ENCODE measurements at regions not wholly inside any gene's neighbourhood (a gene's known extent, or its start where the extent isn't known, plus 50 kb on each side); places are given as distances from the start of the nearest gene placed in this dataset.
"Not testable (repeated sequence)": the region's sequence is repeated elsewhere in the genome, so short reads cannot be mapped to it uniquely, and the experiment has no call there.

DNA sequence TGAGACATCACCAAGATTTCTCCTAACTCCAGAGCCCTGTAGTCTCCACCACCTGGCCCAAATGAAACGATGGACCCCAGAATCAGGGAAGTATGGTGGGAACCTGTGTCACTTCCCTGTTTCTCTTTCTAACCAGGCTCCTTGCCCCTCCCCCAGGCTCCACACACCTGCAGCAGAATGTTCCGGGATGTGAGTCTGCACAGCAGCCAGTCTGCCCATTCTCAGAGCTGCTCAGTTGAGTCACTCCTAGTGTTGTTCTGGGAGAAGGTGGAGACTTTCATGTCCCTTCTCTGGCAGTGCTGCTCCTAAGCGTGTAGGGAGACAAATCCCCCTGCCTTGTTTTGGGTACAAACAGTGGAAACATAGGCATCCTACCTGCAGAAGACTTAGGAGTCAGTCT, 76.0 kb upstream of the XPA start:
- no peak for DNase-seq (ENCODE audit: low spot score)

DNA sequence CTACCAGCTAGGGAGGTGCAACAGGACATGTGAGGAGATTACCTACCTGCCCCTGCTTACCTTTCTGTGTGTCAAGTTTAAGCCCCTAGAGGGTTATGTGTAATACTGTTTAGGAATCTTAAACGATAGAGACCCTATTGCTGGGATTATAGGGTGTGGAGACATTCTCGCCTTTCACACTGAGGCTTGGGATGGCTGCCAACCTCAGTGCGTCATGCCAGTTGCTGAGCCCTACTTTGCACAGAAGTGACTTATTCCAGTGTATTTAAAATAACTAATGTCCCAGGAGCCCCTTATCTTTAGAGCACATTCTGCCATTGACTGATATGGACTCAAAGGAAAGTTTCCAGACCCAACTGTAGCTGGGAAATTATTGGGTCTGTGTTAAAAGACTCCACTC, 76.6 kb upstream of the XPA start:
- peak; percentile 65 for DNase-seq (ENCODE audit: low spot score)

DNA sequence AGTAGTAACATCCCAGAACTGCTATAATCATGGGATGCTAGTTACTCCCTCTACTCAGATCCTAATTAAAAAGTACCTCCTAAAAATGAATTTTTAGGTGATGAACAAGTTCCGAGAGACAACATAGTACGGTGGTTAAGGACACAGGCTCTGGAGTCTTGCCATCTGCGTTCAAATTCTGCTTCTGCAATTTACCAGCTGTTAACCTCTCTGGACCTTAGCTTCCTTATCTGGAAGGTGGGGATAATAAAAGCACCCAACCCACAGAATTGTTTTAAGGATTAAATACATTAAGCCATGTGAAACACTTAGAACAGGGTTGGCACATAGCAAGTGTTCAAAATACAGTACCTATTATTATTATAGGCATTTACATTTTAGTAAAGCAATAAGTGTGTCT, 77.5 kb upstream of the XPA start:
- DNase-seq (ENCODE audit: low spot score): peak; percentile 50

DNA sequence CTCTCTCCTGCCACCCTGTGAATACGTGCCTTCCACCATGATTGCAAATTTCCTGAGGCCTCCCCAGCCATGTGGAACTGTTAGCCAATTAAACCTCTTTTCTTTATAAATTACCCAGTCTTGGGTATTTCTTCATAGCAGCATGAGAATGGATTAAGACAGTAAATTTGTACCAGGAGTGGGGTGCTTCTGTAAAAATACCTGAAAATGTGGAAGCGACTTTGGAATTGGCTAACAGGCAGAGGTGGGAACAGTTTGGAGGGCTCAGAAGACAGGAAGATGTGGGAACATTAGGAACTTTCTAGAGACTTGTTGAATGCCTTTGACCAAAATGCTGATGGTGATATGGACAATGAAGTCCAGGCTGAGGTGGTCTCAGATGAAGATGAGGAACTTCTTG, 74.3 kb upstream of the FOXE1 start:
- DNase-seq (ENCODE audit: low spot score): not testable (repeated sequence)

DNA sequence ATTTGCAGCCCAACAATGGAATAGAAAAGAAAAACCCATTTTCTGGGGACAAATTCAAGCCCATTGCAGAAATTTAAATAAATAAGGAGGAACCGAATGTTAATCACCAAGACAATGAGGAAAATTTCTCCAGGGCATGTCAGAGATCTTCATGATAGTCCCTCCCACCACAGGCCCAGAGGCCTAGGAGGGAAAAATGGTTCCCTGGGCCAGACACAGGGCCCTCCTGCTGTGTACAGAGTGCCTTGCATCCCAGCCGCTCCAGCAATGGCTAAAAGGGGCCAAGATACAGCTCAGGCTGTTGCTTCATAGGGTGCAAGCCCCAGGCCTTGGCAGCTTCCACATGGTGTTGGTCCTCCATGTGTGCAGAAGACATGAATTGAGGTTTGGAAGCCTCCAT, 73.4 kb upstream of the FOXE1 start:
- no peak for DNase-seq (ENCODE audit: low spot score)

DNA sequence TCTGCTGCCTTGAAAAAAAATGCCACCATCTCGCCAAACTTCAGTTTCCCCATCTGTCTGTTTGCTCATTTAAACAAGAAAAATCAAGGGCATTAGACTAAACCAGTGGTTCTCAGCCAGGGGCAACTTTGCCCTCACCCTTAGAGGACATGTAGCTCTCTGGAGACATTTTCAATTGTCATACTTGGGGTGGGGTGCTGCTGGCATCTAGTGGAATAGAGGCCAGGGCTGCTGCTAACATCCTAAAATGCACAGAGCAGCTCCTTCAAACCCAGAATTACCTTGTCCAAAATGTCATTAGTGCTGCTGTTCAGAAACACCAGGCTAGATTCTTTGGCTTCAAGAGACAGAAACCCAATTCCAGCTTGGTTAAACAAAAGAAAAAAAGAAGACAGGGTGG, 71.1 kb upstream of the FOXE1 start:
- DNase-seq (ENCODE audit: low spot score): no peak

DNA sequence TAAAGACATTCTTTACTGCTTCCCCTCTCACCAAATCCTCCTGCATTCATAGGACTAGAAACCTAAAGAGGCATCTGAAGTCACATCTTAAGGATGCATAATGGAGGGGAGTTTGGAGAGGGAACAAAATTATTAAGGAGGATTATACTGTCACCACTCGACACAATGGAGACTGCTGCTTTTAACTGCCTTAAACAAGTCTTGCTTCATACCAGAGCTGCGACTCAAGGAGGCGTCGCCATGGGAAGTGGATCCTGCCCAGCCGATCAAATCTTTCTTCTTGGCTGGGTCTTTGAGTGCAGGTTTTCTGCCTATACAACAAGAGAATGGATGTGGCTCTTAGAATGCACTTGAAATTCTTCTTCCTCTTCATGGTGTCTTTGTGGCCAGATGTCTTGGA, 66.7 kb upstream of the FOXE1 start:
- DNase-seq (ENCODE audit: low spot score): peak; percentile 65

DNA sequence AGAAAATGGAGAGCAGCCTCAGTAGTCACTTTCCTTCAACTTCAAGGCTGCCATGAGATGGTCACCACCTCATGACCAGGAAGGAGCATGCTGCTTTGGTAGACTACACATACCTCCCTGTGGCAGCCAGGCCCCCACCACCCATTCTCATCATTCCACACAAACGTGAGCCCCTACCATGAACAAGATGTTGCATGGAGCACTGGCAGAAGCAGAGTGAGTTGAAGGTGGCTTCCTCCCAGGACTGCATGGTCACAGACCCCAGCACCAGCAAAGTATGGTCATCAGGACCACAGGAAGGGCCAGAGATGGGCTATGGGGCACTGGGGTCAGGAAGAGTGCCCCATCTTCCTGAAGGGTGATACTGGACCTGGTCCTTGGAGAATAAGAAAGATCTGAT, 65.5 kb upstream of the FOXE1 start:
- no peak for DNase-seq (ENCODE audit: low spot score)

DNA sequence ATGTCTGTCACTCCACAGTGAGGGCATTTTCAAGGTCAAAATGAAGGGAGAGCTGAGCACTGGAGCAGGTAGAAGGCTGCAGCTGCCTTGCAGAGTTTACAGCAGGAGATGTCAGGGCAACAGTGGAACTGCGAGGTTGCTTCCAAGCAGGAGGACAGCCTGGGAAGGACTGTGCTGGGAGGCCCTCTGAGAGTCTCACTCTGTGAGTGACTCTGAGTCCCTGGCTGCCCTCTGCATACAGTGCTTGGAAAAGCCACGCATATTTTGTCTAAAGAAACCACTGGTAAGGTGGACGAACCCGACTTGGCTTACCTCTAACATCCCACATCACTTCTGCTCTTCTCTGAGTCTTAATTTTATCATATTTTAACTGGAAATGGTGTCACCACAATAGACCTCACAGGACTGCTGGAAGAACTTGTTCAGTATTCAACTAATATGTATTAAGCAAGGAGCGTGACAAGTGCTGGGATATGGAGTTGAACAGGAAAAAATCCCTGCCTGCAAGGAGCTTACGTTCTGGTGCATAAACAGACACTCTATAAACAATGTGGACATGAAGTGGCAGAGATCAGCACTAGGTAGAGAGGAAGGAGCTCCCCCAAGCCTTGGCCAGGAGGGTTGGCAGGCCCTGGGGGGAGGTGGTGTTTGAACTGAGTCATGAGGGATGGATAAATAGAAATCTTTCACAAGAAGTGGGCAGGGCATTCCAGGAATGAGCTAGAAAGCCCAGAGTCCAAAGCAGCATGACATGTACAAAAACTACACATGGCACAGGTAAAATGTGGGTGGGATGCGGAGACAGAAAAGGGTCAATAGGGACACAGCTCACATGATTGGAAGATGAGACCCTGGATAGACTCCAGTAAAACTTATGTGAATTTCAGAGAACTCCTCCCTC, 64.0 kb upstream of the FOXE1 start:
- no peak for DNase-seq (ENCODE audit: low spot score)

DNA sequence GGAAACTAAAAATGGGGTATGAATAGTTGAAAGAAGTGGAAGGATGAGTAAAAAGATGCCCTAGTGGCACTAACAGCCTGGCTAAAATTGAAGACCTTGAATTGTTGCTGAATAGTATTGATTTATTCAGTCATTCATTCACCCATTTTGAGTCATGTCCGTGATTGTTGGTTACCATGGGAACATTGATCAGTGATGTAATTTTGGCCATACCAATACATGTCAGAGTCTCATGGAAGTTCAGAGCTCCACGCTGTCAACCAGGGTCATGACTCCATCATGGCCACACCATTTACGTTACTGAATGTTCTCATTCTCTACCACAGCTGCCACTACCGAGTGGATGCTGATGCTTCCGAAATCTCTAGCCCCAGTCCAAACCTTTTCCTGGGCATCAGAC, 62.5 kb upstream of the FOXE1 start:
- DNase-seq (ENCODE audit: low spot score): no peak

DNA sequence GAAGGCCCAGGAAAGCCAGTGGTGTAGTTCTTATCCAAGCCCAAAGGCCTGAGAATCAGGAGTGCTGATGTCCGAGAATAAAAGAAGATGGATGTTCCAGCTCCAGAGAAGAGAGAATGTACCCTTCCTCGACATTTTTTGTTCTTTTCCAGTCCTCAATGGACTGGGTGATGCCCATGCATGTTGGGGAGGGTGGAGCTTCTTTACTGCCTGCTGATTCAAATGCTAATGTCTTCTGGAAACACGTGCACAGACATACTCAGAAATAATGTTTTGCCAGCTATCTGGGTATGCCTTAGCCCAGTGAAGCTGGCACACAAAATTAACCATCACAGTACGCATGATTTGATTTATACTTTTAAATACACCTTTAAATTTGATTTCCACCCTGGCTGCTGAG, 61.5 kb upstream of the FOXE1 start:
- DNase-seq (ENCODE audit: low spot score): no peak

DNA sequence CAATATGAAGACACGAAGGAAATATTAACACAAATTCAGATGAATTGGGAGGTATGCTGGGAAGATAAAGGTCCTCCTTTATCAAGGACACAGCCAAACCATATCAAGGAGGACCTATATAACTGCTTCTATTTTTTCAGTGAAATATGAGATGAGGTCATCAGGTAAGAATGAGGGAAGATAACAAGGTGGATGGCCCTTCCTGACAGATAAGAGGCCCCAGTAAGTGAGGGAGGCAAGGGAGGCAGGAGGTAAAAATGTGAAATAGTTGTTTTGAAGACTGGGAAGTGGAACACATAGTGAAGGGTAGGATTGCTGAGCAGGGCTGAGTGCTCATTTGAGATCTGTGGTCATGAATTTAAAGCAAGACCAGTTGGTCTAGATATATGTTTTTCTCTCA, 60.0 kb upstream of the FOXE1 start:
- no peak for DNase-seq (ENCODE audit: low spot score)

DNA sequence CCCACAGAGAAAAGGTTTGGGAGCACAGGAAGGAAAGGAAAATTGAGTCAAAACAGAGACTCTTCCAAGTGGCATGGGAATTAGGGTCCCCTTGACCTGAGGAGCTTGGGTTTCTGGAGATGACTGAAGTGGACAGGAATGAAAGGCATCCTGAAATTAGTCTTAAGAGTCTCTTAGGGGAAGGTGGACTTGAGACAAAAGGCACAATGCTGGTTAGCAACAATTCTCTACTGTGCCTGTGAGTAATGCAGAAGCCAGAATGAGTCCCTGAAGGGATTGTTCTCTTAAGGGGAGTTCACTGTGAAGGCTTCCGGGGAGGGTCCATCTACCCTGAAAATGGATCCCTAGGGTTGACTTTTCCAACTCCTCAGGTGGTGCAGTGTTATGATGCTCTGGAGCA, 58.4 kb upstream of the FOXE1 start:
- no peak for DNase-seq (ENCODE audit: low spot score)

DNA sequence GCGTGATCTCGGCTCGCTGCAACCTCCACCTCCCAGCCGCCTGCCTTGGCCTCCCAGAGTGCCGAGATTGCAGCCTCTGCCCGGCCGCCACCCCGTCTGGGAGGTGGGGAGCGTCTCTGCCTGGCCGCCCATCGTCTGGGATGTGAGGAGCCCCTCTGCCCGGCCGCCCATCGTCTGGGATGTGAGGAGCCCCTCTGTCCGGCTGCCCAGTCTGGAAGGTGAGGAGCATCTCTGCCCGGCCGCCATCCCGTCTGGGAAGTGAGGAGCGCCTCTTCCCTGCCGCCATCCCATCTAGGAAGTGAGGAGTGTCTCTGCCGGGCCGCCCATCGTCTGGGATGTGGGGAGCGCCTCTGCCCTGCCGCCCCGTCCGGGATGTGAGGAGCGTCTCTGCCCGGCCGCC, 56.9 kb upstream of the FOXE1 start:
- not testable (repeated sequence) for DNase-seq (ENCODE audit: low spot score)

DNA sequence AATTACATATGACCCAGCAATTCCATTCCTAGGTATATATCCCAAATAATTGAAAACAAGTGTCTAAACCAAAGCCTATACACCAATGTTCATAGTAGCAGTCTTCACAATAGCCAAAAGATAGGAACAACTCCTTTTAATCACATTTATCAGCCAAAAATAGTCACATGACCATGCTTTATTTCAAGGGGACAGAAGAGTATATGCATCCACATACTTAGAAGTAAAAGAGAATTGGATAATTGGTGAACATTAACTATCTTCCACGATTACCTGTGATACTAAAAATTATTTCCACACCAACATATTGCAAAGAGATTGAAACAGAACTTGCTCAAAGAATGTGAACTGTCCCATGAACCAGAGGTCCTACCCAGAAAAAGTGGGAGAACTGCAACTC, 51.8 kb upstream of the FOXE1 start:
- DNase-seq (ENCODE audit: low spot score): no peak

DNA sequence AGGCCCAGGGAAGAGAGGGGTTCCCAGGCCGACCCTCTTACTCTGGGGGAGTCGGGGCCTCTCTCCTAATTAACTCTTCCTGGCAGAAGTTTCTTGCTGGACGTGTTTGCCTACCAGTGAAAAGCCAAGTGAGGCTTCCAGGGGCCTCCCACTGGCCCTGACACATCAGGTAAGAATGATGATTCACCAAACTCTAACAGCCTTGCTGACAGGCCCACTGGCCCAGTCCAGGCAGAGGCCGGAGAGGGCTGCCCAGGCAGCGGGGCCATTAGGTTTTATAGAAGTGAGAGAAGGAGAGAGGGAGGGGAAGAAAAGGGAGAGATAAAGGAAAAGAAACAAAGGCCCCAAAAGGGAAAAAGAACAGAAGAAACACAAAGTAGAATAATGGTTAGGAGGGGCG, 50.8 kb upstream of the FOXE1 start:
- peak; percentile 78 for DNase-seq (ENCODE audit: low spot score)

DNA sequence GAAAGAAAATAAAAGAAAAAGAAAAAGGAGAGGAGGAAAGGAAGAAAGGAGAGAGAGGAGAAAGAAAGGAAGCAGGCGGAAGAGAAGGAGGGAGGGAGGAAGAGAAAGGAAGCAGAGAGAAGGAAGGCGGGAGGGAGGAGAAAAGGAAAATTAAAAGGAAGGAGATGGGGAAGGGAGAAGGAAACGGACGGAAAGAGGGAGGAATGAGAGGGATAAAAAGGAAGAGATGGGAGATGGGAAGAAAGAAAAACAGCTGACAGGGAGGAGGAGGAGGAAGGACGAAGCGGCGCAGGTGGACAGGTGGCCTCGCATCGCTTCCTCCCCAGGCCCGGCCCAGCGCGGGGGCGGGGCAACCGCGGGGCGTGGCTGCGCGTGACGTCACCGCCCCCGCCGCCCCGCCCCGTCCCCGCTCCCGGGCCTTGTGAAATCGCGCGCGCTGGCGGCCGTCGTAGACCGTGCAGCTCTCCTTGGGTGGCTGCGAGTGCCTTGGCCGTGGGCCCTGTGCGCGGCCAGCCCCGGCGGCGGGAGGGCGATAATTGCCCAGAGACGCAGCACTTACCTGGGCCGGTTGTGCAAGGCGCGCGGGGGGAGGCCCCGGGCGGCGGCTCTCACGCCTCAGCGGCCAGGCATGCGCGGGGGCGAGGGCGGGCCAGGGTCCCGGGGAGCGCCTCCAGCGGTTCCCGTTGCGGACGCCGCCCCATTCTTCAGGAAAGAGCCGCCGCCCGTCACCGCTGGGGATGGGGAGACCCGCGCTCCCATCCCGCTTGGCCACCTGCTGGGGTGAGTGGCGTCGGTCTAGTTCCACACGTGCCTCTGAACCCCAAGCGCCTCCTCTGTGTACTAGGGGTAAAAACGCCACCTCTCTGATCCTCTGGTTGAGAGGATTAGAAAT, 49.6 kb upstream of the FOXE1 start:
- DNase-seq (ENCODE audit: low spot score): peak; percentile 91
